ENCODE measurements at regions not wholly inside any gene's neighbourhood (a gene's known extent, or its start where the extent isn't known, plus 50 kb on each side); places are given as distances from the start of the nearest gene placed in this dataset.

GRCh38 chr5:25646421-25647341 is 1001.9 kb upstream of the CDH10 start:
- no peak for DNase-seq (ENCODE audit: low spot score)
- TF ChIP-seq, protein P1, sequence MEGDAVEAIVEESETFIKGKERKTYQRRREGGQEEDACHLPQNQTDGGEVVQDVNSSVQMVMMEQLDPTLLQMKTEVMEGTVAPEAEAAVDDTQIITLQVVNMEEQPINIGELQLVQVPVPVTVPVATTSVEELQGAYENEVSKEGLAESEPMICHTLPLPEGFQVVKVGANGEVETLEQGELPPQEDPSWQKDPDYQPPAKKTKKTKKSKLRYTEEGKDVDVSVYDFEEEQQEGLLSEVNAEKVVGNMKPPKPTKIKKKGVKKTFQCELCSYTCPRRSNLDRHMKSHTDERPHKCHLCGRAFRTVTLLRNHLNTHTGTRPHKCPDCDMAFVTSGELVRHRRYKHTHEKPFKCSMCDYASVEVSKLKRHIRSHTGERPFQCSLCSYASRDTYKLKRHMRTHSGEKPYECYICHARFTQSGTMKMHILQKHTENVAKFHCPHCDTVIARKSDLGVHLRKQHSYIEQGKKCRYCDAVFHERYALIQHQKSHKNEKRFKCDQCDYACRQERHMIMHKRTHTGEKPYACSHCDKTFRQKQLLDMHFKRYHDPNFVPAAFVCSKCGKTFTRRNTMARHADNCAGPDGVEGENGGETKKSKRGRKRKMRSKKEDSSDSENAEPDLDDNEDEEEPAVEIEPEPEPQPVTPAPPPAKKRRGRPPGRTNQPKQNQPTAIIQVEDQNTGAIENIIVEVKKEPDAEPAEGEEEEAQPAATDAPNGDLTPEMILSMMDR (IDR thresholded peaks at IDR 0.05; ENCODE audit: extremely low read depth, missing control alignments) = no peak

- TF ChIP-seq, protein P1 (IDR thresholded peaks at IDR 0.05; ENCODE audit: extremely low read depth, missing control alignments) = no peak
- no peak for DNase-seq (ENCODE audit: low spot score)
These were observed 996.3 kb upstream of the CDH10 start for GRCh38 chr5:25641124-25641523.

- TF ChIP-seq, protein P1 (IDR thresholded peaks at IDR 0.05; ENCODE audit: extremely low read depth, missing control alignments) = no peak
- no peak for DNase-seq (ENCODE audit: low spot score)
These were observed 974.5 kb upstream of the CDH10 start for GRCh38 chr5:25619273-25619672.

- DNase-seq (ENCODE audit: low spot score) = no peak
These were observed 974.0 kb upstream of the CDH10 start for GRCh38 chr5:25618821-25619220.

GRCh38 chr5:25614466-25614865 is 969.7 kb upstream of the CDH10 start:
- TF ChIP-seq, protein P1 (IDR thresholded peaks at IDR 0.05; ENCODE audit: extremely low read depth, missing control alignments) = no peak
- DNase-seq (ENCODE audit: low spot score) = no peak

More at GRCh38 chr5:25618821-25619220, 974.0 kb upstream of the CDH10 start:
- TF ChIP-seq, protein P1 (IDR thresholded peaks at IDR 0.05; ENCODE audit: extremely low read depth, missing control alignments) = no peak

DNA sequence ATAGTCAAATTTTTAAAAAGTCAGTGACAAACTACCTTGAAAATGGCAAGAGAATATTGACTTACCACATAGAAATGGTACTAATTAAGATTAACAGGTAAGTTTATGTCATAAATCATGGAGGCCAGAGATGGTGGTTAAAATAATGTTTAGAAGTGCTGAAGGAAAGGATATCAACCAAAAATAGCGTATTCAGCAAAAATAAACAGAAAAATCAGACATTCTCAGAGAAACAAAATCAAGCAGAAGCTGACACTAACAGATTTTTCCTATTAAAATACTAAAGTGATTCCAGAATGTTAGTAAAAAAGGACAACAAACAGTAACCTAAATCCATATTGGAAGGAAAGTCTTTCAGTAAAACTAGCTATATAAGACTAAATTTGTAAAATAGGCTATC is 959.9 kb upstream of the CDH10 start:
- DNase-seq (ENCODE audit: low spot score) = no peak
- TF ChIP-seq, protein P1 (IDR thresholded peaks at IDR 0.05; ENCODE audit: extremely low read depth, missing control alignments) = no peak

DNA sequence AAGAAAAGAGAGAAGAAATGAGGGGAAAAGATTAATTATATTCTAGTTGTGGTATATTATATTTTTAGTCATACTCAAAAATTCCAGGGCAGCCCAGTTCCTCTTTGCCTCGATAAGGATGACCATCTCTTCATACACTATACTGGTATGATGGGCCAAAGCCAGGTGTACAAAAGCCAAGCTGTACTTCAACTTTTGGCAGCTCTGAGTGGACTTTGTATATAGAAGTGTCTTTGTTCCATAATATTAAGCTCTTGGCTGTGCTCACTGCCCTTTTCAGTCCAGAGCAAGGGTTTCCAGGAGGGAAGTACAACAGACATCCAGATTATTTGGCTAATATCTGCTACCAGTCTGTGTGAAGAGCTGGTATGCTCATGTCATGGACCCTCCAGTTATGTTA is 934.3 kb upstream of the CDH10 start:
- TF ChIP-seq, protein P1 (IDR thresholded peaks at IDR 0.05; ENCODE audit: extremely low read depth, missing control alignments) = no peak
- no peak for DNase-seq (ENCODE audit: low spot score)

Measured in GM20000 (cell line).